ENCODE measurements at regions not wholly inside any gene's neighbourhood (a gene's known extent, or its start where the extent isn't known, plus 50 kb on each side); places are given as distances from the start of the nearest gene placed in this dataset.
A peak's percentile ranks its signal among the peaks of the same experiment; 100 is the strongest.
"Not testable (repeated sequence)": the region's sequence is repeated elsewhere in the genome, so short reads cannot be mapped to it uniquely, and the experiment has no call there.

DNA sequence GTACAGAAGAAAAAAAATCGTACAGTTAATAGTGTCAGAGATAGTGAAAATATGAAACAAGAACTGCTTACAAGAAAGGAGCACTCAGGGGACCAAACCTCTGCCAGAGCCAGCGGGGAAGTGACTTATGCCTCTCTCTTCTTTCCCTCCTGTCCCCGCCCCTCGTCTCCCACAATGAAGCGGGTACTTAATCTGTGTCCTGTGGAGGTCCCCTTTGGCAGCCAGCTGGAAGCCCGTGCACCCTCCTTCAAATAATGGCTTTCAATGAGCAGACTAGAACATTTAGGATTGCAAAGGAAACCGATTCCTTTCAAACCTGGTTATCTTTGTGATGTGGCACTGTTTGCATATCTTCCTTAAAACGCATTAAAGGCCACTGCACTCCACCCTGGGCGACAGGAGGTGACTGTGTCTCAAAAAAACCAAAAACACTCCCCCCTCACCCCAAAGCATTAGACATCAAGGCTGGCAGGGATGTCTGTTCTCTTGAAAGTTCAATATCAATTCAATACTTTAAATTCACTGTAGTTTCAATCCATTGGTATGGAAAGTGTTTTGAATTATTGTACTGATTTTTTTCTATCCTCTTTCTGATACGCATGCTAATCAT is 51.7 kb downstream of the PPIAL4C start:
- DNase-seq (ENCODE audit: low read depth): not testable (repeated sequence)

- DNase-seq (ENCODE audit: low read depth): peak; percentile 83
Measured at GRCh38 chr1:149636286-149637122, 52.9 kb downstream of the PPIAL4C start.

- DNase-seq (ENCODE audit: low read depth): not testable (repeated sequence)
Measured at GRCh38 chr1:149638481-149638880, 54.8 kb downstream of the PPIAL4C start.

DNA sequence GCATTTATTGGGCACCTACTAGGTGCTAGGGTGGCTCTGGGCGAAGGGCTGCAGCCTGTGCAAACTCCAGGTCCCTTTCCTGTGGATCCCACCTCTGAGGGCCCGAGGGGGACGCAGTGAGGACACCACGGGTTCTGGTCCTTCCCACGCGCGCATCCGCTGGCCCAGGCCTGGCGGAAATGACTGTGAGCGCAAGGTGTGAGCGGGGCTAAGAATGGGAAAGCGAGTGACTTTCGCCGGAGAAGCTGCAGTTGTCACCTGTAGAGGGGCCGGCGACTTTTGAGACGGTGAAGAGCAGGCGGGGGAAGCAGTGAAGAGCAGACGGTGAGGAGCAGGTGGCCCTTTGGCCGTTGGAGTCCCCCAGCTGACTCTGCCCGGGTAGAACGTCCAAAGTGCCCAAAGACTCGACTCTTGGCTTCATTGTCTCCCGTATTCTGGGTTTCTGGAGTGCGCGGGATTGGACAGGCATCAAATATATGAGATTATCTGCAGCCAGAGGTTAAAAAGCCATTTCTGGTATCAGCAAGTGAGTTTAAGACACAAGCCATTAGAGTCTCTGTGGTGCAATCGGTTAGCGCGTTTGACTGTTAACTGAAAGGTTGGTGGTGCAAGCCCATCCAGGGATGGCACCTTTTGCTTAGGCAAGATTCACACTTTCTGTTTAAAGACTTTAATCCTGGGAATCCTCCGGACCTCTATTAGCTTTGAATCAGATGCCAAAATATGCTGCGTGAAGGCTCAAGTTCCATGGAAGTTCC is 55.4 kb downstream of the PPIAL4C start:
- DNase-seq (ENCODE audit: low read depth): not testable (repeated sequence)

GRCh38 chr1:149641179-149641578 is 57.5 kb downstream of the PPIAL4C start:
- not testable (repeated sequence) for DNase-seq (ENCODE audit: low read depth)

DNA sequence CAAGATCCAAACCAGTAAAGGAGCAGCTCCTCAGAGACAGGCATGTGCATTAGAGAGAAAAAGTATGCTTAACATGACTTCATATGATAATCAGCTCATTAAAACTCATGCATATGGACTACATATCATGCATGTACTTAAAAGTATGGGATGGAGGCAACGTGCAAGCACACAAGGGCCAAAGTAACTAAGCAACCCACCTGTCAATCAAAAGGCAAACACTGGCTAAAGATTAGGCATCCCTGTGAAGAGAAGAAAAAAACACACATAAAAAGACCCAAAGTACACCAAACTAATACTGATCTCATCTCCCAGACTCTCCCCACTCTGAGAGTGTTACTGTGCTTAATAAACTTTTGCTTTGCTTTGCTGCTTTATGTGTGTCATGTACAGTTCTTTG is 61.2 kb downstream of the PPIAL4C start:
- not testable (repeated sequence) for DNase-seq (ENCODE audit: low read depth)

- DNase-seq (ENCODE audit: low read depth): not testable (repeated sequence)
Measured at GRCh38 chr1:149646360-149647017, 62.8 kb downstream of the PPIAL4C start.

DNA sequence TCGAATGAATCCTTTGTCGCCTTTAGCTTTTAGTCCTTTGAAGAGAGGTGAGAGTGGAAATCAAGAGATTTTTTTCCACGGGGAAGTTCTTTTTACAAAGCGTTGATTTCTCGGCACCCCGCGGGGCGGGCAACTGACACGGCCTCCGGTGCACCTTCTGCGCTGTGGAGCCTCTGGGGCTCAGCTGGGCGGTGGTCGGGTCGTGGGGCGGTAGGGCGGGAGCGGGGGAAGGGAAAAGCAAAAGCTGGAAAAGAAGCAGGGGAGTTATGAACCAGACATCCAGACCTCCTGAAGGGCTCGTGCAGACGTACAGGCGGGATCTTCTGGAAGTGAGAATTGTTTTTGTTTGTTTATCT is 63.3 kb downstream of the PPIAL4C start:
- DNase-seq (ENCODE audit: low read depth): not testable (repeated sequence)

GRCh38 chr1:149657750-149658149 is 74.1 kb downstream of the PPIAL4C start:
- not testable (repeated sequence) for DNase-seq (ENCODE audit: low read depth)

DNA sequence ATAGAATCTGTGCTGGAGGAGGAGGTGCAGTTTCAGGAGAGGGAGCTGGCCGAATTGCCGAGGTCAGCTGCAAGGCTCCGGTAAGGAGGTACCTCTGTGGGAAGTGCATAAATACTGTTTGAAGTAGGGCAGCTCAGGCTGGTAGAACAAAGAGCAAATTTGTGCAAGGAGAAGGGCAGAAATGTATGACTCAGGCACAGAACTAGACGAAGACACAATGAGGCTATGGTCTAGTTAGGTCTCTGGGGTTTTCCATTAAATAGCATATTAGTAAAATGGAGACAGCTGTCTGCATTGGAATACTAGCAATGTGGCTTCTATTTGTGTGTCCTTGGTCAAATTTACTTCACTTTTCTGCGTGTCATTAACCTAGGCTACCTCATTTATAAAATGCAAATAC is 74.5 kb downstream of the PPIAL4C start:
- DNase-seq (ENCODE audit: low read depth): not testable (repeated sequence)

DNA sequence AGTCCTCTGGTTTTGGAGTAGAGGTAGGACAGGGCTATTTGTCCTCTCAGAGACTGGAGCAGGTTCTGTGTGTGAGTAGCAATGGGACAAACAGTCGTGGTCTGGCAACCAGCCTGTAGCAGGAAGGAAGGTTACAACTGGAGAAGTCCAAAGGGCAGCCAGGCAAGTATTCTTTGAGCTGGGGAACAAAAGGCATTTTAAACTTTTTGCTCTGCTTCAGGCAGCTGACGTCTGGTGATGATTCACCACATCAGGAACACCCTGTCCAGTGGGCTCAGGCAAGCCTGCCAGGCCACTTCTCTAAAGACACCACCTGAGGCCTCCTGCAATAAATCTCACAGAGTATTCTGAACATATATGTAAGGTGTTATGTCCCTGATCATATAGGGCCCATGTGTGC is 81.0 kb downstream of the PPIAL4C start:
- not testable (repeated sequence) for DNase-seq (ENCODE audit: low read depth)

- not testable (repeated sequence) for DNase-seq (ENCODE audit: low read depth)
Measured at GRCh38 chr1:149665033-149665432, 81.4 kb downstream of the PPIAL4C start.

GRCh38 chr1:149665528-149665927 is 81.9 kb downstream of the PPIAL4C start:
- DNase-seq (ENCODE audit: low read depth): not testable (repeated sequence)

DNA sequence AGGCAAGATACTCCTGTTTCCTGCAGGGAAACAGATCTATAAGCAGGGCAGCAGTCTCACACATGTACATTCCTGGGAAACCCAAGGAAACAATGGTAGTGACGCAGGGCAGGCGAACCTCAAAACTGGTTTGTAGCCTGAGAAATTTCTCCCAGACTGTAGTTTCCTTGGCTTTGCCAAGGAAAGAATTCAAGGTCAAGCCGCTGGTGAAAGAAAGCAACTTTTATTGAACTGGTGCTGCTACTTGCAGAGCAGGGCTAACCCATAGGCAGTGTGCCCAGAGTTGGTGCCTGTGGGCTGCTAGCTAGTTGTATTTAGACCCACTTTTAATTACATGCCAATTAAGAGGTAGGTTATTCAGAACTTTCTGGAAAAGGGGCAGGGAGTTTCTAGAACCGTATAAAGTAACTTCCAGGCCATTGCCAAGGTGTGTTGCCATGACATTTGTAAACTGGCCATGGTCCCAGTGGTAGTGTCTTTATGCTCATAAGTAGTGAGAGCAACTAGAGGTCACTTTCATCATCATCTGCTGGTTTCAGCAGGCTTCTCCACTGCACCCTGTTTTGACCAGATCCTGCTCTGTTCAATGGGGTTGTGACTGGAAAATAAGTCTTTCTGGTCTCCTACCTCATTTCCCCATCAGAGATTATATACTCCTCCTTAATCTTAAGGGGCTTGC is 89.7 kb downstream of the PPIAL4C start:
- not testable (repeated sequence) for DNase-seq (ENCODE audit: low read depth)

DNA sequence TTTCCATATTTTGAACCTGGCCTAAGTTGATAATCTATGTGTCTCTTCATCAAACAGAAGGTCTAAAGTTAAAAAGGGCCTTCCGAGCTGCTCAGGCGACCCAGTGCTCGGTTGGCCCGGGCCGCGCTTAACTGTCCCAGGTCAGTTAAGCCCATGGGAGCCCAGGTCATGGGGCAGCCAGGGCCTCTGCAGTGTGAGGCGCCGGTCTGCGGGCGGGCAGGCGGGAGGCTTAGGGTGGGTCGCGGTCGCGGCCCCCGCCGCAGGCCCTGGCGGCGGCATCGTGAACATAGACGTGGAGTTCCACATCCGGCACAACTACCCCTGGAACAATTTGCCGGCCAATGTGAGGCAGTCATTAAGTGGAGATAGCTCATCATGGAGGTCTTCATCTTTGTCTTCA is 91.3 kb downstream of the PPIAL4C start:
- DNase-seq (ENCODE audit: low read depth): not testable (repeated sequence)

GRCh38 chr1:149677359-149677758 is 93.7 kb downstream of the PPIAL4C start:
- not testable (repeated sequence) for DNase-seq (ENCODE audit: low read depth)

DNA sequence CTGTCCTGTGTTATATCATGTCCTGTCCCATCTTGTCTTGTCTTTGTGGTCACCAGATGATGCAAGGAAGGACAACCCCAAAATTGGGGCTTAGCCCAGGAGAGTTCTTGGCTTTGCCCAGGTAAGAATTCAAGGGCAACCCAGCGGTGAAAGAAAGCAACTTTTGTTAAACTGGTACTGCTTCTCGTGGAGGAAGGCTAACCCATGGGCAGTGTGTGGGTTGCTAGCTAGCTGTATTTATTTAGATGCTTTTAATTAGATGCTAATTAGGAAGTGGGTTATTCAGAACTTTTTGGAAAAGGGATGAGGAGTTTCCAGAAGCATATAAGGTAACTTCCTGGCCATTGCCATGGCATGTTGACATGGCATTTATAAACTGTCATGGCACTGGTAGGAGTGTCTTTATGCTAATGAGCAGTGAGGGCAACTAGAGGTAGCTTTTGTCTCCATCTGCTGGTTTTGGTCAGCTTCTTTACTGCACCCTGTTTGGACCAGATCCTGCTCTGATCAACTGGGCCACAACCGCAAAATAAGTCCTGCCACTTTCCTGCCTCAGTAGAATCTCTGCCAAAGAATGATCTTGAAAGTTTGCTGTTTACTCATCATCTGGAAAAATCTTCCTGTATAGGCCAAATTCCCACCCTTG is 95.8 kb upstream of the FCGR1A start:
- not testable (repeated sequence) for DNase-seq (ENCODE audit: low read depth)

DNA sequence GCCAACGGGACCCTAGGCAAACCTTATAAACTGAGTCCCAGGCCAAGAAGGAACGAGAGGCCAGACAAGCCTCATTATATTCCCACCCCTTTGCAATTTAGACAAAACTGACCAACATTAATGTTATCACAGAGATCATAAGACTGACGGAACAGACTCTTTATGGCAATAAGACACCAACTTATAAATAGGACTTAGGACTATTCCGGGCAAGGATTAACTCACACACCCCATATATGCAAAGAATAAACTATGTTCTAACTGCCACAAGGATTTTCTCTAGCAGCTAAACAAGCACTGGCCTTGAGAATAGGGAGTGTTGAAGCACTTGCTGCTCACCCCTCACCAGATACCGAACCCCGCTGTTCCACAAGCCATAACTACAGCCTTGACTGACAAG is 91.1 kb upstream of the FCGR1A start:
- DNase-seq (ENCODE audit: low read depth): not testable (repeated sequence)

- not testable (repeated sequence) for DNase-seq (ENCODE audit: low read depth)
Measured at GRCh38 chr1:149692804-149693539, 89.5 kb upstream of the FCGR1A start.

DNA sequence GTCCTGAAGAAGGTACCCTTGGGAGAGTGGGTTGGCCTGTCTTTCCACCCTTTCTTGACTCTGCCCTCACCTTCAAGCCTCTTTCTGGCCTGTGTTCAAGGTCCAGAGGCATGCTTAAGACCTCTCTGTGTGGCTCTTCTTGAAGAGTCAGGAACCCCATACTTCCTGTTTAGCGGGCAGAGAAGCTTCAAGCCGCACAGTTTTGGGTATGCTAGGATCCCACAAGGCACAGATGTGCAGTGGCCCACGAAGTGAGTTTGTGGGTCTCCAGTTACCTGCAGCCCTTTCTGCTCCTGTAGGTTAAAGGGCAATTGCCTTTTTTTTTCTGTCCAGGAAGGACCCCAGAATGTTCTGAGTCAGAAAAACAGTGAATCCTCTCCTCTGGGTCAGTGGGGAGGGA is 87.4 kb upstream of the FCGR1A start:
- DNase-seq (ENCODE audit: low read depth): not testable (repeated sequence)

All from stimulated activated CD8-positive, alpha-beta memory T cell treated with anti-CD3 and anti-CD28 coated beads, Interleukin-4, amount 100 ng/mL, for 24 hours (primary cell).